Activated CD4-positive, alpha-beta T cell treated with anti-CD3 and anti-CD28 coated beads for 24 hours (primary cell): ENCODE measurements at regions not wholly inside any gene's neighbourhood (a gene's known extent, or its start where the extent isn't known, plus 50 kb on each side); places are given as distances from the start of the nearest gene placed in this dataset.
"Not testable (repeated sequence)": the region's sequence is repeated elsewhere in the genome, so short reads cannot be mapped to it uniquely, and the experiment has no call there.

ENCODE experiments used
- DNase-seq, 2 donors: peaks; one replicate each; pipeline ENCODE4 v3.0.0-alpha.2; 2020; ENCODE audit warnings: low read depth in 2 of 2

- no peak for DNase-seq
These were observed 598.9 kb upstream of the GRM7 start for GRCh38 chr3:6262010-6262409.

GRCh38 chr3:6264036-6264435 lies 596.9 kb upstream of the GRM7 start:
- no peak for DNase-seq

- DNase-seq, result no peak
These were observed 596.0 kb upstream of the GRM7 start for GRCh38 chr3:6264906-6265305.

DNA sequence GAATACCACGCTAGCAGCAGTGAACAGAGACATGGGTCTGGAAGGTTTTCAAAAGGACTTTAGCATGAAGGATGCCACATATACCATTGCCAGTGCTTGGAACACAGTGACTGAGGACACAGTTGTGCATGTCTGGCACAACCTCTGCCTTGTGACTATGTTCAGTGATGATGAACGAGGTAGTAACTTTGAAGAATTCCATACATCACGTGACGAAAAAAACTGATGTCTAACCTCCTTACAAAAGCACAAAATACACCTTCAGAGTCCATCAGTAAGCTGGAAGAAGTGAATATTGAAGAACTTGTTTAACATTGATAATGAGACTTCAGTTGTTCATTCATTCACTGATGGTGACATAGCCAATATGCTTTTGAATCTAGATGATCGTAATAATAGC lies 594.8 kb upstream of the GRM7 start:
- DNase-seq, result no peak

- DNase-seq, result no peak
These were observed 587.0 kb upstream of the GRM7 start for GRCh38 chr3:6273878-6274277.

- no peak for DNase-seq
These were observed 579.3 kb upstream of the GRM7 start for GRCh38 chr3:6281662-6282061.

DNA sequence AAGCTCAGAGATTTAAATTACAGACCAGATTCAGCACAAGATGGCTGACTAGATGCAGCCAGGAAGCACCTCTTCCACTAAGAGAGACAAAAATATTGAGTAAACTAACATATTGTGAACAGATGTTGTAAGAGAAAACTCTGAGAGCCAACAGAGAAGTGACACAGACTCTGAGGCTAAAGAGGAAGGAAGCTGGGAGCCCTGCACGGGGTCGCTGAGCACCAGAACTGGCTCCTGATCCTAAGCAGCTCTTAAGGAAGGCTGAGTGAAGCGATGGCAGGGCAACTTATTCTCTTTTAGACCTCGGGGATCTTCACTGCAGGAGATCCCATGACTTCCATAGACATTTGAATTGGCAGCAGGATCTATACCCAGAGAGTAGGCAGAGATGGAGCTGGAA lies 578.0 kb upstream of the GRM7 start:
- no peak for DNase-seq

- no peak for DNase-seq
These were observed 573.6 kb upstream of the GRM7 start for GRCh38 chr3:6287088-6287875.

GRCh38 chr3:6301626-6302025 lies 559.3 kb upstream of the GRM7 start:
- DNase-seq, result no peak

DNA sequence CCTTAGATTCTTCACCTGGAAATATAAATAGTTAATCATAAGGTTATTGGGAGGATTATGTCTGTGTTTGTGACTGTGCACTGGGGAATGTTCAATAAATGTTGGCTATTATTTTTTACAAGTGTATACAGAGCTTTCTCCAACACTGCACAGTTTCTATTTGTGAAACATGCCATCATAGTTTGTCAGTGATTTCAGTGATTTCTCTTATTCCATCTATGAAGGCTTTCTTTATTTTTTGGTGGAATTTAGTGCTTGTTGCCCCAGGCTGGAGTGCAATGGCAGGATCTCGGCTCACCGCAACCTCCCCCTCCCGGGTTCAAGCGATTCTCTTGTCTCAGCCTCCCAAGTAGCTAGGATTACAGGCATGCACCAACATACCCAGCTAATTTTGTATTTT lies 545.0 kb upstream of the GRM7 start:
- no peak for DNase-seq

GRCh38 chr3:6321999-6322398 lies 538.9 kb upstream of the GRM7 start:
- no peak for DNase-seq

GRCh38 chr3:6326771-6327170 lies 534.1 kb upstream of the GRM7 start:
- no peak for DNase-seq

DNA sequence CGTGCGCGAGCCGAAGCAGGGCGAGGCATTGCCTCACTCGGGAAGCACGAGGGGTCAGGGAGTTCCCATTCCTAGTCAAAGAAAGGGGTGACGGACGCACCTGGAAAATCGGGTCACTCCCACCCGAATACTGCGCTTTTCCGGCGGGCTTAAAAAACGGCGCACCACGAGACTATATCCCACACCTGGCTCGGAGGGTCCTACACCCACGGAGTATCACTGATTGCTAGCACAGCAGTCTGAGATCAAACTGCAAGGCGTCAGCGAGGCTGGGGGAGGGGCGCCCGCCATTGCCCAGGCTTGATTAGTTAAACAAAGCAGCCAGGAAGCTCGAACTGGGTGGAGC lies 520.0 kb upstream of the GRM7 start:
- DNase-seq, result not testable (repeated sequence)

DNA sequence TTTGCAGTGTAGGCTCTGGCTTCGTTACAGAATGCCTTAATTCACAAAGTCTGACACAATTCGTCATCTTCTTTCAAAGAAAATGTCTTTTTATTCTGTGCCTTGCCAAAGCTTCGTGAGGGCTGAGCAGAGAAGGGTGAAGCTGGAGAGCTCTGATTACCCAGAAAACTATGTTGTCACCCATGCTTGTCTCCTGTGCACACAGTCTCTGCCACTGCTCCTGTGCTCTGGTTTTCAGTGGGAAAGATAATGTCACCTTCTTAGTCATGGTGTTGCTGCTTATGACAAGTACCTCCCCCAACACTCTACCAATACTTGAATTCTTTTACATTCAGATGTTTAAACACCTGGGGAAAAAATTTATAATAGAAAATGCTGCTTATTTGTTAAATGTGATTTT lies 509.2 kb upstream of the GRM7 start:
- DNase-seq, result no peak

DNA sequence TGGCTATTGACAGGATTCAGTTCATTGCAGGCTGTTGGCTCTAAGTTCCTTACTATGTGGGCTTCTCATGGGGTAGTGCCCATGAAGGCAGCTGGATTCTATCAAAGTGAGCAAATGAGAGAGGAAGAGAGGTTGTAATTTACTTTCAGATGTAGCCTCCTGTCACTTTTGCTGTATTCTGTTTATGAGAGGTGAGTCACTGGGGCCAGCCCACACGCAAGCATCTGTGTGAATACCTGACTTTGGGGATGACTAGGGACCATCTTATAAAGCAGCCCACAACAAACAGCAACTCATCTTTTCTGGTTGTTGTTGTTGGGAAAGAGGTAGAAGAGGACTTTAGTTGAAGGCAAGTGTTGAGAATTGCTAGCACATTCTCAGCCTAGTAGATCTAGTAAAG lies 506.3 kb upstream of the GRM7 start:
- DNase-seq, result no peak

DNA sequence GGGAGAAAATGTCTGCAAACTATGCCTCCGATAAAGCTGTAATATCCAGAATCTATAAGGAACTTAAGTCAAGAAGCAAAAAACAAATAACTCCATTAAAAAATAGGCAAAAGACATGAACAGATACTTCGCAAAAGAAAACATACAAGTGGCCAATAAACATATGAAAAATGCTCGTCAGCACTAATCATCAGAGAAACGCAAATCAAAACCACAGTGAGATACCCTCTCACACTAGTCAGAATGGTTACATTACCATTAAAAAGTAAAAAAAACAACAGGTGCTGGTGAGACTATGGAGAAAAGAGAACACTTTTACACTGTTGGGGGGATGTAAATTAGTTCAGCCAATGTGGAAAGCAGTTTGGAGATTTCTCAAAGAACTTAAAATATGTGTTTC lies 498.5 kb upstream of the GRM7 start:
- no peak for DNase-seq

DNA sequence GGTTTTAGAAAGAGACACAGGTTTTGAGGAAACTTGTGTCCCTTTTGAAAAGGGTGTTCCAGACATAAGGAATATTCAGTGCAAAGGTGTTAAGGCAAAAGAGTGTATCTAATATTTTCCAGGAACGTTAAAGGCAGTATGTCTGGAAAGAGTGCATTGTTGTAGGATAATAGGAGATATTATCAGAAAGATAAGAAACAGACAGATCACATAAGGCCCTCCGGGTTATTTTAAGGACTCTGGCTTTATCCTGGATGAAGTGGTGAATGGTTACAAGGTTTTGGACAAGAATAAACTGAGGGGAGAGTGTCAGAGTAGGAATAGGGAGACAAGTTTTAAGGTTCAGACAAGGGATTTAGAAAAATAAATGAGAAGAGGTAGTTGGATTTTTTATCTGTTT lies 493.7 kb upstream of the GRM7 start:
- DNase-seq, result no peak

DNA sequence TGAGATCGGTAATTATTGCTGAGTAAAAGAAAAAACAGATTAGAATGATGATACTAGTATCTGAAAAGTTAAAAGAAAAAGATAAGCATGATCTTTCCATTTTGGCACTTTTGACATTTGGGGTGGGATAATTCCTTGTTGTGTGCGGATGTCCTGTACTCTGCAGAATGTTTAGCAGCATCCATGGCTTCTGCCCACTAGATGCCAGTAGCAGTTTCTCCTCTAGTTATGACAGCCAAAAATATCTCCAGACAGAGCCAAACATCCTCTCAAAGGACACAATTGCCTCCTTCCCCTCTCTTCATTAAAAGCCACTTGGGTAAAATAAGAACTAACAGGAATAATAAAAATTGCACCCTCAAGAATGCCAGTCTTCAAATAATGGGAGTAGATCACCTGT lies 468.8 kb upstream of the GRM7 start:
- DNase-seq, result no peak

GRCh38 chr3:6394944-6395343 lies 466.0 kb upstream of the GRM7 start:
- no peak for DNase-seq

- DNase-seq, result no peak
These were observed 464.3 kb upstream of the GRM7 start for GRCh38 chr3:6396631-6397030.

DNA sequence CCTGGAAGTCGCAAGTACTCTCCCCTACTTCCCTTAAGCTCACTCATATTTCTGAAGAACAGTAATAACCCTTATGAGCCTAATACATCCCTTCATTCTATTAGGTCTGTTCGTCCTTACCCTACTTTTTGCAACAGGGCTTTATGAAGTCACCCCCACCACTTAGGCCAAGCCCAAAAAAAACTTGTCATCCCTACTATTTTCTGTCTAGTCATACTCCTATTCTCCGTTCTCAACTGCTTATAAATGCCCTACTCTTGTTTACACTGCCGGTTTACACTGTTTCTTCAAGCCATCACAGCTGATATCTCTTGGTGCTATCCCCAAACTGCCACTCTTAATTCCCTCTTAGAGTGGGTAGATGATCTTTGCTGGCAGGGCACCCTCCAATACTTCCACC lies 458.2 kb upstream of the GRM7 start:
- not testable (repeated sequence) for DNase-seq

- DNase-seq, result not testable (repeated sequence)
These were observed 454.0 kb upstream of the GRM7 start for GRCh38 chr3:6406923-6407322.

DNA sequence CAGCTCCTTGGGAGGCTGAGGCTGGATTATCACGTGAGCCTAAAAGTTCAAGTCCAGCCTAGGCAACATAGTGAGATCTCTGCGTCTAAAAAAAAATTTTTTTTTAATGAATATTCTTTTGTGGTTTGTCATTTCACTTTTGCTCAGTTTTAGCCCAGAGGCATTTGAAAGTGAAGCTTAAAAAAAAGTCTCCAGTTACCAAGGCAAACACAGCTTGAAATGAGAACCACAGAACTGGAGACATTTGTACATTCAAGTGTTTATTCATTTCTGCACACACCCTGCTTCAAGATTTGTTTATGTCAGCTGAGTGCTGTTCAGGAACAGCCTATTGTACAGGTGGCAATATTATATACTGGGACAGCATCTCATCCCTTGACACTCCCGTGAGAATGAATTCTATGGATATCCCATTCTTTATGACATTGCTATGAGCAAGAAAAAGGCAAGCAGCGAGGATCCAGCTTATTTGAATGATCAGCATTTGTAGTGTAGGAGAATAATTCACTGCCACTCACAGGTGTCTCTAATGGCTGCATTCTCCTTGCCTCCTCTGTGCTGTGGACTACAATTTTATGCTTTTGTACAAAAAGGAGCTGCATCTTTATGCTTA lies 444.8 kb upstream of the GRM7 start:
- DNase-seq, result no peak

DNA sequence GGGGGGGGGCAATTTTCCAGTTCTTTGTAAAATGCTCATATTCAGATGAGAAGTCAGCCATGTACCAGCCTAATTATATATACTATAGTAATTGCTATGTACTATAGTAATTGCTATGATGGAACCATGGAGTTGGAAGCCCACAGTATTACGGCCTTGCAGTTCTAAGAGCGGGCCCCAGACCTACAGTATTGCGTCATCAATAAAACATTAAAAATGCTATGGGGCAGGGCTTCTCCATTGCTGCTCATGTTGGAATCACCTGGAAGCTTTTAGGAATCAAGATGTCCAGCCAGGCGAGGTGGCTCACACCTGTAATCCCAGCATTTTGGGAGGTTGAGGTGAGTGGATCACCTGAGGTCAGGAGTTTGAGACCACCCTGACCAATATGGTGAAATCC lies 443.7 kb upstream of the GRM7 start:
- DNase-seq, result no peak
